ENCODE measurements at regions not wholly inside any gene's neighbourhood (a gene's known extent, or its start where the extent isn't known, plus 50 kb on each side); places are given as distances from the start of the nearest gene placed in this dataset.

- no peaks in the 10 kb centered on the region for H3K4me1 ChIP-seq
Observed at GRCh38 chr3:80006315-80006714, 238.5 kb upstream of the ROBO1 start.

GRCh38 chr3:80000022-80000421, 232.2 kb upstream of the ROBO1 start:
- 63% methylated on average over 5 of the region's 5 CpGs for WGBS, 2 donors
- Histone ChIP-seq H3K27ac (no peak overlapping the region), H3K36me3 (no peaks in the 10 kb centered on the region), H3K4me1 (no peaks in the 10 kb centered on the region), H3K27me3 (no peaks in the 10 kb centered on the region), H3K4me3 (no peak overlapping the region), H3K9me3 (no peaks in the 10 kb centered on the region)
- no peak for TF ChIP-seq POLR2A (IDR thresholded peaks at IDR 0.05)
- TF ChIP-seq, protein P1, sequence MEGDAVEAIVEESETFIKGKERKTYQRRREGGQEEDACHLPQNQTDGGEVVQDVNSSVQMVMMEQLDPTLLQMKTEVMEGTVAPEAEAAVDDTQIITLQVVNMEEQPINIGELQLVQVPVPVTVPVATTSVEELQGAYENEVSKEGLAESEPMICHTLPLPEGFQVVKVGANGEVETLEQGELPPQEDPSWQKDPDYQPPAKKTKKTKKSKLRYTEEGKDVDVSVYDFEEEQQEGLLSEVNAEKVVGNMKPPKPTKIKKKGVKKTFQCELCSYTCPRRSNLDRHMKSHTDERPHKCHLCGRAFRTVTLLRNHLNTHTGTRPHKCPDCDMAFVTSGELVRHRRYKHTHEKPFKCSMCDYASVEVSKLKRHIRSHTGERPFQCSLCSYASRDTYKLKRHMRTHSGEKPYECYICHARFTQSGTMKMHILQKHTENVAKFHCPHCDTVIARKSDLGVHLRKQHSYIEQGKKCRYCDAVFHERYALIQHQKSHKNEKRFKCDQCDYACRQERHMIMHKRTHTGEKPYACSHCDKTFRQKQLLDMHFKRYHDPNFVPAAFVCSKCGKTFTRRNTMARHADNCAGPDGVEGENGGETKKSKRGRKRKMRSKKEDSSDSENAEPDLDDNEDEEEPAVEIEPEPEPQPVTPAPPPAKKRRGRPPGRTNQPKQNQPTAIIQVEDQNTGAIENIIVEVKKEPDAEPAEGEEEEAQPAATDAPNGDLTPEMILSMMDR (IDR thresholded peaks at IDR 0.05): no peak
- intact Hi-C loops (cut with DNase I): no loop called here
- DNase-seq: no peak

More at GRCh38 chr3:80006315-80006714, 238.5 kb upstream of the ROBO1 start:
- TF ChIP-seq POLR2A (IDR thresholded peaks at IDR 0.05): no peak
- TF ChIP-seq, protein P1 (IDR thresholded peaks at IDR 0.05): no peak
- Histone ChIP-seq H3K27ac (no peak overlapping the region), H3K27me3 (no peaks in the 10 kb centered on the region), H3K9me3 (no peaks in the 10 kb centered on the region), H3K36me3 (no peaks in the 10 kb centered on the region), H3K4me3 (no peak overlapping the region)
- DNase-seq: no peak
- intact Hi-C loops (cut with DNase I): no loop called here

DNA sequence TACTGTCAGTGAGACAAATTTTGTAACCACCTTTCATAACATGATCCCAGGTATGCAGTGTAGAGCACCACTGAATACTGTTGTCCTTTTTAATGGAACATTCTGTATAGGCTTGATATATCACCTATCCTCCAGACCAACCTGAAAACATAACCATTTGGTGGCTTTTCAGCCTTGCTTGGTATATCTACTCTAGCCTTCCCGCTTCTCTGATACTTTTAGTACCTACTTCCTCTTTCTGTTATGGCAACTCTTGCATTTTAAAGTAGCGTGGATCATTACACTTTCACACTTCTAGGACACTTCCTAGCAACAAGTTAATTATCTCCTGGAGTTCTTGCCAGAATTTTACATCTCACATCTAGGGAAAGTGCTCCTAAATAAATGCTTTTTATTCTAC, 226.6 kb upstream of the ROBO1 start:
- Histone ChIP-seq H3K4me1 (no peaks in the 10 kb centered on the region), H3K9me3 (no peaks in the 10 kb centered on the region), H3K27ac (no peak overlapping the region), H3K27me3 (no peaks in the 10 kb centered on the region), H3K36me3 (no peaks in the 10 kb centered on the region), H3K4me3 (no peak overlapping the region)
- TF ChIP-seq, protein P1 (IDR thresholded peaks at IDR 0.05): no peak
- no peak for TF ChIP-seq POLR2A (IDR thresholded peaks at IDR 0.05)
- 57 to 63% methylated on average over 2 of the region's 2 CpGs for WGBS, 2 donors
- no peak for DNase-seq
- intact Hi-C loops (cut with DNase I): no loop called here

DNA sequence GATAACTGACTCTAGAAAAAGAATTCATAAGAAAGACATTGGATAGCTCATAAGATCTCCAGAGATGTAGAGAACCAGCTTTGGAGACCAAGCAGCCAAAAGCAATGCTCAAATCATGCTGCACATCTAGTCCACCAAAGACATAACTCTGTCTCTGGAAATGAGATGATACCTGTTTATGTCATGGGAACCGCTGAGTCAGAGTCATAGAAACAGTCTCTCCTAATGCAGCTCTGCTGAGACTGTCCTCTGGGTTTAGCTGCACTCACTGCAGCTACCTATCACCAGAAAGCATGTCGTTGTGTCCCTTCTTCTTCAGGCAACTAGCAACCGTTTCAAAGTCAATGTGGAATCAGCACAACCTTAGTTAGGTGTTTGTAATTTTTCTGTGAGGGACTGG, 218.5 kb upstream of the ROBO1 start:
- Histone ChIP-seq H3K36me3 (no peaks in the 10 kb centered on the region), H3K4me1 (no peaks in the 10 kb centered on the region), H3K27ac (no peak overlapping the region), H3K9me3 (no peaks in the 10 kb centered on the region), H3K4me3 (no peak overlapping the region), H3K27me3 (no peaks in the 10 kb centered on the region)
- 74 to 86% methylated on average over 2 of the region's 3 CpGs for WGBS, 2 donors
- no peak for TF ChIP-seq POLR2A (IDR thresholded peaks at IDR 0.05)
- TF ChIP-seq, protein P1 (IDR thresholded peaks at IDR 0.05): no peak
- intact Hi-C loops (cut with DNase I): no loop called here
- no peak for DNase-seq

DNA sequence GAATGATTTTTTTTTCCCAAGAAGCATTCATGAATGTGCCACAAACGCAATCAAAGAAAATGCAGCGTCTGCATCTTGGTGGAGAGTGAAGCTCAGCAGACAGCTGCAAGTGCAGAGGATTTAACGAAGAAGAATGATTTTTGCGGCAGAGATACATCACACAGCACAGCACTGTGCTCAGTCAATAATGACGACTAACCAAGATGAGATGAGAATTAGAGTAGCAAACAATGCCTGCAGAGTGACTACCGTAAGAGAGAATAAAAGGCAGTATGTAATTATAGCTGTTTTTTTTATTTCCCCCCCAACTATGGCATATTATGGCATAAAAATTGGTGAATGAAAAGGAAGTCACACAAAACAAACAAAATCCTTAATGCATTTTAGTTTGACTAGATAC, 218.0 kb upstream of the ROBO1 start:
- H3K4me1 ChIP-seq: no peaks in the 10 kb centered on the region
- WGBS, 2 donors: 77 to 78% methylated on average over 6 of the region's 6 CpGs
- no peak for TF ChIP-seq POLR2A (IDR thresholded peaks at IDR 0.05)
- TF ChIP-seq, protein P1 (IDR thresholded peaks at IDR 0.05): no peak
- H3K9me3 ChIP-seq: no peaks in the 10 kb centered on the region
- H3K27ac ChIP-seq: no peak overlapping the region
- intact Hi-C loops (cut with DNase I): no loop called here
- no peak overlapping the region for H3K4me3 ChIP-seq
- H3K36me3 ChIP-seq: no peaks in the 10 kb centered on the region
- H3K27me3 ChIP-seq: no peaks in the 10 kb centered on the region
- no peak for DNase-seq

Measured in esophagus squamous epithelium (tissue), 5 donors.